ENCODE measurements at regions not wholly inside any gene's neighbourhood (a gene's known extent, or its start where the extent isn't known, plus 50 kb on each side); places are given as distances from the start of the nearest gene placed in this dataset.

GRCh38 chr3:159817571-159817970 is 171.1 kb upstream of the IL12A start:
- no peaks in the 10 kb centered on the region for H3K27me3 ChIP-seq
- no peak for TF ChIP-seq CTCF (IDR thresholded peaks at IDR 0.05)
- TF ChIP-seq EZH2phosphoT487 (IDR thresholded peaks at IDR 0.05) = no peak
- TF ChIP-seq EZH2 (IDR thresholded peaks at IDR 0.05) = no peak
- peaks cover 19% of the 10 kb centered on the region for H3K4me1 ChIP-seq
- no peaks in the 10 kb centered on the region for H3K79me2 ChIP-seq (ENCODE audit: low read depth)
- H3K4me2 ChIP-seq = peak overlapping the region; percentile 48
- DNase-seq (ENCODE audit: low spot score) = peak; percentile 54
- H3K4me3 Mint-ChIP-seq = no peak overlapping the region
- peaks cover 2% of the 10 kb centered on the region for H3K36me3 Mint-ChIP-seq
- H3K27ac ChIP-seq = no peak overlapping the region
- H4K20me1 ChIP-seq (ENCODE audit: low read depth) = peaks cover 14% of the 10 kb centered on the region
- no peaks in the 10 kb centered on the region for H3K9me3 ChIP-seq (ENCODE audit: low read depth)
- H3K27me3 Mint-ChIP-seq (ENCODE audit: insufficient read depth, low read depth) = peaks cover 6% of the 10 kb centered on the region
- H3K9ac ChIP-seq = no peak overlapping the region
- H3K27ac Mint-ChIP-seq = peak overlapping the region; percentile 35
- H3K4me3 ChIP-seq = no peak overlapping the region
- no peaks in the 10 kb centered on the region for H3K9me3 Mint-ChIP-seq
- peaks cover 20% of the 10 kb centered on the region for H3K4me1 Mint-ChIP-seq
- no peak overlapping the region for H2AFZ ChIP-seq (replicated peaks)
- H3K36me3 ChIP-seq = no peaks in the 10 kb centered on the region
- H3F3A ChIP-seq (ENCODE audit: low read depth) = peaks cover 20% of the 10 kb centered on the region

GRCh38 chr3:159818399-159818798 is 170.2 kb upstream of the IL12A start:
- Histone ChIP-seq H3K36me3 (no peaks in the 10 kb centered on the region), H3K79me2 (ENCODE audit: low read depth) (no peaks in the 10 kb centered on the region), H3K4me2 (peak overlapping the region; percentile 48), H3K4me3 (no peak overlapping the region), H3F3A (ENCODE audit: low read depth) (peaks cover 20% of the 10 kb centered on the region), H4K20me1 (ENCODE audit: low read depth) (peaks cover 14% of the 10 kb centered on the region), H2AFZ (replicated peaks) (no peak overlapping the region), H3K9me3 (ENCODE audit: low read depth) (no peaks in the 10 kb centered on the region), H3K4me1 (peaks cover 19% of the 10 kb centered on the region), H3K27me3 (no peaks in the 10 kb centered on the region), H3K27ac (no peak overlapping the region), H3K9ac (no peak overlapping the region)
- H3K27ac Mint-ChIP-seq = no peak overlapping the region
- TF ChIP-seq CTCF (IDR thresholded peaks at IDR 0.05) = peak; percentile 56
- TF ChIP-seq EZH2 (IDR thresholded peaks at IDR 0.05) = no peak
- peaks cover 20% of the 10 kb centered on the region for H3K4me1 Mint-ChIP-seq
- peaks cover 2% of the 10 kb centered on the region for H3K36me3 Mint-ChIP-seq
- H3K4me3 Mint-ChIP-seq = no peak overlapping the region
- peak; percentile 71 for DNase-seq (ENCODE audit: low spot score)
- peaks cover 6% of the 10 kb centered on the region for H3K27me3 Mint-ChIP-seq (ENCODE audit: insufficient read depth, low read depth)
- no peaks in the 10 kb centered on the region for H3K9me3 Mint-ChIP-seq

- Mint-ChIP-seq H3K36me3 (peaks cover 2% of the 10 kb centered on the region), H3K27me3 (ENCODE audit: insufficient read depth, low read depth) (peaks cover 6% of the 10 kb centered on the region), H3K4me1 (peaks cover 20% of the 10 kb centered on the region), H3K9me3 (no peaks in the 10 kb centered on the region), H3K4me3 (no peak overlapping the region), H3K27ac (no peak overlapping the region)
- H3F3A ChIP-seq (ENCODE audit: low read depth) = peaks cover 20% of the 10 kb centered on the region
- no peaks in the 10 kb centered on the region for H3K79me2 ChIP-seq (ENCODE audit: low read depth)
- no peaks in the 10 kb centered on the region for H3K27me3 ChIP-seq
- no peak overlapping the region for H3K4me3 ChIP-seq
- no peak for TF ChIP-seq EZH2 (IDR thresholded peaks at IDR 0.05)
- no peak for TF ChIP-seq EZH2phosphoT487 (IDR thresholded peaks at IDR 0.05)
- no peak for TF ChIP-seq CTCF (IDR thresholded peaks at IDR 0.05)
- no peaks in the 10 kb centered on the region for H3K36me3 ChIP-seq
- H3K4me1 ChIP-seq = peaks cover 19% of the 10 kb centered on the region
- no peaks in the 10 kb centered on the region for H3K9me3 ChIP-seq (ENCODE audit: low read depth)
- H2AFZ ChIP-seq (replicated peaks) = no peak overlapping the region
- H3K9ac ChIP-seq = no peak overlapping the region
- no peak overlapping the region for H3K4me2 ChIP-seq
- no peak overlapping the region for H3K27ac ChIP-seq
- DNase-seq (ENCODE audit: low spot score) = no peak
- H4K20me1 ChIP-seq (ENCODE audit: low read depth) = peaks cover 14% of the 10 kb centered on the region
Measured at GRCh38 chr3:159818997-159819500, 169.6 kb upstream of the IL12A start.
